COLO668 (cell line): ENCODE measurements at regions not wholly inside any gene's neighbourhood (a gene's known extent, or its start where the extent isn't known, plus 50 kb on each side); places are given as distances from the start of the nearest gene placed in this dataset.

Experiments
- DNase-seq: peaks from one replicate; lab custom pipeline; 2025; ENCODE audit not compliant: unreplicated experiment; lab: John Stamatoyannopoulos, UW

DNA sequence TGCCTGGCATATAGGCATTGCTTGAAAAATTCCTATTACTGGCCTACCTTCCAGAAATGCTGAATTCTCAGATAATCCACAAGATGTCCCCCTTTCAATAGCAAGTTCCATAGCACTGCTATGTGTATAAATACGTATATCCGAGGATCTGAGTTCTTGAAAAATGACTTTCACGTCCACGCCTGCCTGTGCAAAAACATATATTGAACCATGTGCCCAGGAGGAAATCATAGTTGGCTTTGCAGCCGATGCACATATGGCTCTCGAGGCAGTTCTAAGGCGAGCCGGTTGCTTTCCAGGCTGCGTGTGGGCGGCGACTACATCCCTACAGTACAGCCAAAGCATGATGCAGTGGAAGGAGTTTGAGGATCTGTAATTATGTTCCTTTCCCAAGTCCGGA, 55.4 kb upstream of the ESX1 start:
- no peak for DNase-seq

DNA sequence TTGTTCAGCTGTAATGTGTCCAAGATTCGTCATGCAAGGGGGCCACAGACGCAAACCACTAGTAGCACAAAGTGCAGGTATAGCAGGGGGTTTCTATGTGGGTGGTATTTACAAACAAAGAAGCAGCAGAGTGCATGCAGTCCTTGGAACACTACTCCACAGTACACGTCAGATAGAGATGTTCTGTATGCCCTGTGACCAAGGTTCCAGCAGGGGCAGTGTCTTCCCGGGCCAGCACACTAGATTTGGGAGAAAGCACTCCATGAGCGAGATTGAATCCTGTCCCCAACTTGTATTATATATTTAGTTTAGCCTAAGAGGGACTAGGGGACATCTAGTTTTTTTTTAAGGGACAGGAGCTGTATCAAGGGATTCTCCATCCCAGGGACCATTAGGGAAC, 54.4 kb upstream of the ESX1 start:
- DNase-seq: no peak

GRCh38 chrX:104307341-104307740, 52.6 kb upstream of the ESX1 start:
- no peak for DNase-seq

- no peak for DNase-seq
Observed at GRCh38 chrX:104306180-104306579, 51.4 kb upstream of the ESX1 start.
